ENCODE measurements at regions not wholly inside any gene's neighbourhood (a gene's known extent, or its start where the extent isn't known, plus 50 kb on each side); places are given as distances from the start of the nearest gene placed in this dataset.

DNA sequence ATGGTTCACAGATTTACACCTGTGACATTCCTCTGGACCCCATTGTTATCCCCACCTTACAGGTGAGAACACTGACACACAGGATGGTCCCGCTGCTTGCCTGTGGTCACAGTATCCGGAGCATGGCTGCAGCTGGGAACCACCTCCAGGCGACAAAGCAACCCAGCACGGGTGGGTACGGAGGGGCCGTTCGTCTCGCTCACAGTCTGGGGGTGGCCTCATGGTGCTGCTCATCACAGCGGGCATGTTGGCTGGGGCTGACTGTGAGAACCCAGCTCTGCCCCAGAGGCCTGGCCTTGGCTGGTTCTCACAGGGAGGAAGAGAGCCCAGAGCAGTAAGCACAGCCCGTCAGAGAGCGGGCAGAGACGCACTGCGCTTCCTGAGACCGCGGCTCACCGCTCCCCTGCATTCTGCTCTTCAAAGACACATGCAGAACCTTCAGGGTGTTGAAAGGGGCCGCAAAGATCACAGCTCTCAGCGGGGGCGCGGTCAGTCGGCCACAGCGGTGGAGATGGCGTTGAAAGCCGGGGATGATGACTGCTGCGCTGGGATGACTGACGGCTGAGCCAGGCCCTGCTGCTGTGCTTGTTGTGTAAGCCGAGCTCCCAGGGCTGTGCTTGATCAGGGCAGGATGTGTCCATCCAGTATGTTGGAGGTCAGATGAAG lies 423.0 kb downstream of the BRD1 start:
- TF ChIP-seq, protein P1, sequence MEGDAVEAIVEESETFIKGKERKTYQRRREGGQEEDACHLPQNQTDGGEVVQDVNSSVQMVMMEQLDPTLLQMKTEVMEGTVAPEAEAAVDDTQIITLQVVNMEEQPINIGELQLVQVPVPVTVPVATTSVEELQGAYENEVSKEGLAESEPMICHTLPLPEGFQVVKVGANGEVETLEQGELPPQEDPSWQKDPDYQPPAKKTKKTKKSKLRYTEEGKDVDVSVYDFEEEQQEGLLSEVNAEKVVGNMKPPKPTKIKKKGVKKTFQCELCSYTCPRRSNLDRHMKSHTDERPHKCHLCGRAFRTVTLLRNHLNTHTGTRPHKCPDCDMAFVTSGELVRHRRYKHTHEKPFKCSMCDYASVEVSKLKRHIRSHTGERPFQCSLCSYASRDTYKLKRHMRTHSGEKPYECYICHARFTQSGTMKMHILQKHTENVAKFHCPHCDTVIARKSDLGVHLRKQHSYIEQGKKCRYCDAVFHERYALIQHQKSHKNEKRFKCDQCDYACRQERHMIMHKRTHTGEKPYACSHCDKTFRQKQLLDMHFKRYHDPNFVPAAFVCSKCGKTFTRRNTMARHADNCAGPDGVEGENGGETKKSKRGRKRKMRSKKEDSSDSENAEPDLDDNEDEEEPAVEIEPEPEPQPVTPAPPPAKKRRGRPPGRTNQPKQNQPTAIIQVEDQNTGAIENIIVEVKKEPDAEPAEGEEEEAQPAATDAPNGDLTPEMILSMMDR (IDR thresholded peaks at IDR 0.05; ENCODE audit: low read depth, low read length), result no peak
- DNase-seq (ENCODE audit: low read depth in 1 of 2, low spot score in 1 of 2), result peak in 1 of 2 donors; percentile 16
- H3K4me3 ChIP-seq, result no peak overlapping the region
- H3K9me3 ChIP-seq (ENCODE audit: low read depth), result no peaks in the 10 kb centered on the region
- no peaks in the 10 kb centered on the region for H3K4me1 ChIP-seq (ENCODE audit: low read depth)
- H3K27me3 ChIP-seq, result no peaks in the 10 kb centered on the region
- H3K36me3 ChIP-seq, result no peaks in the 10 kb centered on the region
- no peak overlapping the region for H3K27ac ChIP-seq

DNA sequence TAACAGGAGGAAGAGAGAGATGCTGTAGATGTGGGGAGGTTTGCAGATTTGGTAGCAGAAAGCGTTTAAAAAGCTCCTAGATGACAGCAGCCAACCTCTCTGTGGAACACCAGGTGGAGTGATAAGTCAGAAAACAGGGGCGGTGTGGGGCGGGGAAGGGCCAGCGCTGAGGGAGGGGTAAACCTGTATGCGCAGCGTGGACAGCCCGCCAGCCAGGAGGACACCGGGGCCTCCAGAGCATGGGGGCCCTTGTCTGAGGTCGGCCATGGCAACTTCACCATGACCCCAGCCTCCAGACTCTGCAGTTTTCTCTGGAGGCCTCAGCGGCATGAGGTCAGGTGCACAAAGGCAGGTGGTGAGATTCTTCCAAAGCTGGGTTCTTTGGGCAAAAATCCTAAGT lies 423.7 kb downstream of the BRD1 start:
- H3K27me3 ChIP-seq, result no peaks in the 10 kb centered on the region
- no peak overlapping the region for H3K4me3 ChIP-seq
- H3K27ac ChIP-seq, result no peak overlapping the region
- no peaks in the 10 kb centered on the region for H3K9me3 ChIP-seq (ENCODE audit: low read depth)
- no peak for DNase-seq (ENCODE audit: low read depth in 1 of 2, low spot score in 1 of 2)
- TF ChIP-seq, protein P1 (IDR thresholded peaks at IDR 0.05; ENCODE audit: low read depth, low read length), result no peak
- H3K4me1 ChIP-seq (ENCODE audit: low read depth), result no peaks in the 10 kb centered on the region
- H3K36me3 ChIP-seq, result no peaks in the 10 kb centered on the region

DNA sequence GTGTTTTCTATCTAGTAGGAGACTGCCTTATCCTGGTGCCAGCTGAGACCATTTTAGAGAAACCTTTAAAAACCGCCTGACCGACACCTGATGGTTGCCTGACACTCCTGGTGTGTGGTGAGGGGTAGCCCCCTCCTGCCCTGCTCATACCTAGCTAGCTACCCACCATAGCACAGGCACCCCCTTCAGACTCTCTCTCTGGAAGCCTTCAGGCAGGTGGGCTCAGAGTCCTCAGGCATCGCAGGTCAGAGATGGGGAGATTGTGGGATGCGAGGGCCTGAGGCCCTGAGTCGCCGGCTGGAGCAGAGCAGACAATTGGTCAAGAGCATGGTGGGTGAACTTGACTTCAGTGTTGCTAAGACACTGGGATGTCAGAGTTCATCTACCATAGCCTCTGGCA lies 424.6 kb downstream of the BRD1 start:
- DNase-seq (ENCODE audit: low read depth in 1 of 2, low spot score in 1 of 2), result no peak
- no peaks in the 10 kb centered on the region for H3K4me1 ChIP-seq (ENCODE audit: low read depth)
- no peak overlapping the region for H3K4me3 ChIP-seq
- TF ChIP-seq, protein P1 (IDR thresholded peaks at IDR 0.05; ENCODE audit: low read depth, low read length), result no peak
- H3K36me3 ChIP-seq, result no peaks in the 10 kb centered on the region
- no peaks in the 10 kb centered on the region for H3K9me3 ChIP-seq (ENCODE audit: low read depth)
- H3K27me3 ChIP-seq, result no peaks in the 10 kb centered on the region
- H3K27ac ChIP-seq, result no peak overlapping the region

DNA sequence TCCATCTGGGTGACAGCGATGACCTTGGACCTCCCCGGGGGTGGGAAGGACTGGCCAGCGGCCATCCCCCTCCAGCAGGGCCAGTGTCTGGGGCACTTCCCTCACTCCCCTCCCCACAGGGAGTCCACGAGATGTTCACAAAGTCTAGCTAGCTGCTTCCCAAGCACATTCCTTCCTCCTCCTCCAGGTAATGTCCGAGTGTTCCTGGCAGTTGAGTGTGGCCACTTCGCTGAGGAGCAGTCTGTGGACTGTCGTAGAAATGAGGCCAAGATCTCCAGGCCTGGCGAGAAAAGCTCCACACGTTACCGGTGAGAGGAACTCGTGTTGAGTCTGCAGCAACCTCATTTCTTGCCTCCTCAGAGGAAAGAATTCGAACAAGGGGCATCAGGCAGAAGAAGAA lies 425.5 kb downstream of the BRD1 start:
- H3K36me3 ChIP-seq, result no peaks in the 10 kb centered on the region
- no peak for DNase-seq (ENCODE audit: low read depth in 1 of 2, low spot score in 1 of 2)
- H3K4me3 ChIP-seq, result no peak overlapping the region
- no peak overlapping the region for H3K27ac ChIP-seq
- TF ChIP-seq, protein P1 (IDR thresholded peaks at IDR 0.05; ENCODE audit: low read depth, low read length), result no peak
- H3K4me1 ChIP-seq (ENCODE audit: low read depth), result no peaks in the 10 kb centered on the region
- no peaks in the 10 kb centered on the region for H3K9me3 ChIP-seq (ENCODE audit: low read depth)
- H3K27me3 ChIP-seq, result no peaks in the 10 kb centered on the region

DNA sequence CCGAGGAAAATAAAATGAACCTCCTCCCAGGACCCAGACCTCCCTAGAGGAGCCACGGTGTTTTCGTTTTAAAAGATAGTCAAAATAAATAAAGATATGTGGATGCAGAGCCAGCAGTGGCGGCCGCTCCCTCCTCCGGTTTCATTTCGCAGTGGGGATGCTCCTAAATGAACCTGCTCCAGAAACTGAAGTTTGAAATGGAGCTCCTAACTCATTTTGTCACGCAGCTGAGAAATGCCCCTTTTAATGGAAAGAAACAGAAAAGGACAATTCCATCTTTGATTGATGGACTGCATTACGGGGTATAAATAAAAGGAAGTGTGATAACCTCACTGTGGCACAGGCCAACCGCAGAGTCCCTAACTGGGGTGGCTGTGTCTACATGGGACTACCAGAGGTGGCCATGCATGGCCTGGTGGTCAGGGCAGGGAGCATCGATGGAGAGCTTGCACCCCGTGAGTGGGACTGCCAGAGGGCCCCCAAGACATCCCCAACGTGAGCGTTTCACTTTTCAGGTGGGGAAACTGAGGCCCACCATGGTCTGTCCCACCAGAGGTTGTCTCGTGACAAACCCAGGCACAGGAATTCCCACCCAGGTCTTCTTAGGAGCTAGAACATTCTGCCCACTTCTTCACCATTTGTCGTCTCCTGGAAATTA lies 426.6 kb downstream of the BRD1 start:
- TF ChIP-seq, protein P1 (IDR thresholded peaks at IDR 0.05; ENCODE audit: low read depth, low read length), result no peak
- no peaks in the 10 kb centered on the region for H3K36me3 ChIP-seq
- H3K4me3 ChIP-seq, result no peak overlapping the region
- H3K27me3 ChIP-seq, result no peaks in the 10 kb centered on the region
- DNase-seq (ENCODE audit: low read depth in 1 of 2, low spot score in 1 of 2), result no peak
- no peak overlapping the region for H3K27ac ChIP-seq
- H3K4me1 ChIP-seq (ENCODE audit: low read depth), result no peaks in the 10 kb centered on the region
- H3K9me3 ChIP-seq (ENCODE audit: low read depth), result no peaks in the 10 kb centered on the region
